ENCODE measurements at regions not wholly inside any gene's neighbourhood (a gene's known extent, or its start where the extent isn't known, plus 50 kb on each side); places are given as distances from the start of the nearest gene placed in this dataset.

DNA sequence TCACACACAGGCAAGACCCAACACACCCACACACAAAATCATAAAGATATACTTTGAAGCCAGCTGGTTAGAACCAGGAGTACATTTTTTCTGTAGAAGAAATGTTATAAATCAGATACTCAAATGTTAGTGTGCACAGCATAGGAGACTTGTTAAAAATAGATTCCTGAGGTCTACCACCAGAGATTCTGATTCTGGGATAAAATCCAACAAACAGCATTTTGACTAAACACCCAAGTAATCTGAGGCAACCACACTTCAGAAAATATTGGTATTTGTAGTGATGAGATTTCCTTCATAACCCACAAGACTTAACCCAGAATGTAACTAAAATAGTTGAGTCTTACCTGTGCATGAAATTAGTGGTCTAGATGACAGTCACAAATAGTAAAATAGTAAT is 301.8 kb downstream of the HNRNPD start:
- DNase-seq: no peak

DNA sequence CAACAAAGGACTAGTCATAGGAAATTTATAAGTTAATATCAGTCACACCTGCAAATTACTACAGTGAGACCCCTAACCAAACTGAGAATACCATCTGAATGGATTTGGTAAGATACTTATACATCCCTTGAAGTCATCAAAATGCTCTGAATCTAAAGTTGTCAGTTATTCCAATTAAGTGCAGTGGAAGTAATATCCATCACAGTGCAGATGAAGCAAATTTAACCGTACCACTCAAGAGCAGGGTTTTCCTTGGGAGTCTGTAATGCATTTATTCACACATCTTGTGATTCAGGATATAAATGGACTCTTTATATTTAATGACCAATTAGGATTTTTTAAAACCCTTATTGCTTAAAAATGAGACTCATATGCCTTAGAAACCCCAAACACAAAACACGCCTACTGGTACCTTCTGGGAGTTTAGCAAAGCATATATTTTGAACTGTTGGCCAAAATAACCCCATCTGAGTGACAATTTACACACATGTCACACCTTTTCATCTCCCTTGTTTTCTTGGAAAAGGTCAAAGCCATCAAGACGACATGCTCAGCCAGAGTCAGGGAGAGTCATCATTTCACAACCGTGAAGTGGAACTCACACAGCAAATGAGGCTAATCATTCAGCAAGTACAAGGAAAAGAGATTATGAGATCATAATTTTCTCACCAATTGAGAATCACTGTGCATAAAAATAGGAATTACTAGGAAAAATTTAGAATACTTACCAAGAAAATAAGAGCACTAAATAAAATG is 303.7 kb downstream of the HNRNPD start:
- DNase-seq: no peak

- DNase-seq: no peak
Observed at GRCh38 chr4:82063017-82063416, 310.8 kb downstream of the HNRNPD start.

- no peak for DNase-seq
Observed at GRCh38 chr4:82057990-82058544, 315.7 kb downstream of the HNRNPD start.

GRCh38 chr4:82055156-82055555 is 318.6 kb downstream of the HNRNPD start:
- DNase-seq: no peak

GRCh38 chr4:82053396-82053795 is 320.4 kb downstream of the HNRNPD start:
- DNase-seq: no peak

DNA sequence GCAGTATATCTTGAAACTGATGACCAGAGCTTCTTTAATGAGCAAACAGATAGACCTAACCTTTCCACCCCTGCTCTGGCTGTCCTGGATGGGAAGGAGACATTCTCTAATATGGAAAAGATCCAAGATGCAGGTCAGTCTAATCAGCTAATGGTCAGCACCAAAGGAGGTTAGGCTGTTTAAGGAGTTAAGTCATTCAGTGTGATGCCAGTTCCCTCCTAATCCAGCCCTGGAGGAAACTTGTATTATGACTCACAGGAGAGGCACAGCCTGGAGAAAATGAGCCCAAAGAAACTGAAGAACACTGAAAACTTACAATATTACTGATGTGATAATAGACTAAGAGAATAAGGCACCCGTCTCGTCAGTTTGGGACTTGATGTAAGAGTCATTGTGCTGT is 323.0 kb downstream of the HNRNPD start:
- DNase-seq: no peak

DNA sequence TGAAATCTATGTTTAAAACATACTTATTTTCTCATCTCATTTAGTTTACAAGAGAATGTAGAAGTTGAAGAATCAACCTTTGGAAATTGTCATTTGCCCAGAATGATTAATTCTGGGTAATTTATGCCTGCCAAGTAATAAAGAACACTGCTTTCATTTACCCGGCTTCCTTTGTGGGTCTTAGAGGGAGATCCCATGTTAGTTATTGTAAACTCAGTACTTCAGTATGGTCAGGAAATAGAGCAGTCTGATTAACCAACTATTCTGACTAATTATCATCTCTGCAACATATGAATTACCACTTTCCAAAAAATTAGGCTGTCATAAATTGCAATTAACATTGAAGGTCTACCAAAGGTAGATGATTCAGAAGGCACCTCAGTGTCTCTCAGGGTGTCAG is 324.5 kb downstream of the HNRNPD start:
- no peak for DNase-seq

GRCh38 chr4:82047731-82048130 is 326.1 kb downstream of the HNRNPD start:
- no peak for DNase-seq

GRCh38 chr4:82046796-82047195 is 327.0 kb downstream of the HNRNPD start:
- no peak for DNase-seq

DNA sequence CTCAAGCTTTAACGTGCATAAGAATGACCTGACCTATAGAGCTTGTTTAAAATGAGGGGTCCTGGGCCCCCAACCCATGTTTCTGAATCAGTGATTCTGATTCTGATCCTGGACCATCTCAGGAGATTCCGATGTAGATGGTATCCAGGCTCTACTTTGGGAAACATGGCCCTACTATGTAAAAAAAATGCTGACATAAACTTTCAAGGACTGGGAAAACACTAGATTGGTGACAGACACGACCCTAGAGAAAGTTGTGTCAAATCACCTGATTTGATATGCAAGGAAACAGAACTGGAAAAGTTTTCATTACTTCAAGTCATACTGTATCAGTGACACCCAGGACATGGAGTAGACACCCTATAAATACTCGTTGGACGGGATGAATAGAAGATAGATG is 328.5 kb downstream of the HNRNPD start:
- no peak for DNase-seq

DNA sequence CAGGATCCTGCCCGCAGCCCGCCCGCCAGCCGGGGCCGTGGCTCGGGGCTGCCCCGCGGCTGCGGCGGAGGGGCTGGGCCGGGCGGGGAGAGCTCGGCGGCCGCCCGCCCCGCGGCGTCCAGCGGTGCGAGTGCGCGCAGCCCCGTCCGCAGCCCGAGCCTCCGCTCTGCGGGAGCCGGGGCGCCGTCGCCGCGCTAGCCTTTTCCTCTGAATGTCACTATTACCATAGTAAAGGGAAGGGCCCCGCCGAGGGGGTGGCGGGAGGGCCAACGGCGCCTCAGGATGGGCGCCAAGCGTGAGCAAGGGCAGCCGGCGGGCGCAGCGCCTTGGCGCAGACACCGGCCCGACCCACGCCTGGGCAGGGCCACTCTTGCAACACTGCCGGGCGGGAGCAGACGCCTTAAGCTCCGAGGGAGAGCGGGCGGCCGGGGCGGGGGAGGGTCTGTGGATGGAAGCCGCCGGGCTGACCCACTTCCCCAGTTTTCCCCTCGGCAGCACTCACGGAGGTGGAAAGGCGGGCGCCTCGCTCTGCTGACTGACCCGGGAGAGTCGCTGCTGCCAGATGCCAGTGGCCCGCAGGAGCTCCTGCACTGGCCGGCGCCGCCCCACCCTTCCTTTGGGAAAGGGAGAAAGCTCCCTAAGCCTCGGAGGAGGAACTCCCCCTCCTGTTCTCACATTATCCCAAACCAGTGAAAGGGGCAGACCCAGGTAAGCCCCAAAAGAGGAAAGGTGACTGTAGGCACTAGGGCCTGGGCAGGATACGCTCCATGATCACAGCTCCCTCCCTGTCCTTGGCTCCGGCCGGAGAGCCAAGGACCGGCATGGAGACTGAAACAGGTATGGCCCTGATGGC is 329.4 kb downstream of the HNRNPD start:
- no peak for DNase-seq

GRCh38 chr4:82043809-82044137 is 330.0 kb downstream of the HNRNPD start:
- no peak for DNase-seq

- no peak for DNase-seq
Observed at GRCh38 chr4:82043081-82043808, 330.5 kb downstream of the HNRNPD start.

- no peak for DNase-seq
Observed at GRCh38 chr4:82042042-82042441, 331.7 kb downstream of the HNRNPD start.

DNA sequence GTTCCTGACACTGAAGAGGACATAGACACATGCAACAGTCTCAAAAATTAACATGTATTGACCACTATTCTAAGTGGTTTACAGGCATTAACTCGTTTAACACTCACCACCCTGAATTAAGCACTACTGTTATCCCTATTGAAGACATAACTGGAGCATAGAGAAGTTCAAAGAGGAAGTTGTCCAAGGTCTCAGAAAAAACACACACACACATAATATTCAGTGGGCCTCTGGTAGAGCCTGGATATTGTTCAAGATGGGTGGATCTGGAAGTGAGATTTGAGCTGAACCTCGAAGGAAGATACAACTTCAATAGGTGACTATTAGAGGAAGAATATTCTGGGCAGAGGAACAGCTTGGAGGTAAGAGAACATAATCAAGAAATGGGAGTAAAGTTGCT is 334.9 kb downstream of the HNRNPD start:
- DNase-seq: no peak

- DNase-seq: no peak
Observed at GRCh38 chr4:82036181-82036580, 337.6 kb downstream of the HNRNPD start.

- DNase-seq: no peak
Observed at GRCh38 chr4:82034878-82035277, 338.9 kb downstream of the HNRNPD start.

DNA sequence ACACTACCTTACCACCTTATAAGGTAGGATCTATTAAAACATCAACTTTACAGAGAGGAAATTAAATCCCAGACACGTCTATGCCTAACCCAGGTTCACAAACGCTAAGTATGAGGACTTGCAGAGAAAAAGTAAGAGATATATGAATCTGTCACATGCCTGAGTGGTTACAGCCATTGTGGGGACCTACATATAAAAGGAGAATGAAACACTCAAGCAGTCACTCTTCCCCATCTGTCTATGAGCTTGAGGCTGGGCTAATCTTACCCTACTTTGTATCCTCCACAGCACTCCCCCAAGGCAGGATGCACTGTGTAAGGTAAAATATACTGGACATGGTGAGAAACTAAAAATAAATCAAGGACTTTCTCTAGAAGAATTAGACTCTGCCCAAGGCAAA is 339.9 kb downstream of the HNRNPD start:
- no peak for DNase-seq

DNA sequence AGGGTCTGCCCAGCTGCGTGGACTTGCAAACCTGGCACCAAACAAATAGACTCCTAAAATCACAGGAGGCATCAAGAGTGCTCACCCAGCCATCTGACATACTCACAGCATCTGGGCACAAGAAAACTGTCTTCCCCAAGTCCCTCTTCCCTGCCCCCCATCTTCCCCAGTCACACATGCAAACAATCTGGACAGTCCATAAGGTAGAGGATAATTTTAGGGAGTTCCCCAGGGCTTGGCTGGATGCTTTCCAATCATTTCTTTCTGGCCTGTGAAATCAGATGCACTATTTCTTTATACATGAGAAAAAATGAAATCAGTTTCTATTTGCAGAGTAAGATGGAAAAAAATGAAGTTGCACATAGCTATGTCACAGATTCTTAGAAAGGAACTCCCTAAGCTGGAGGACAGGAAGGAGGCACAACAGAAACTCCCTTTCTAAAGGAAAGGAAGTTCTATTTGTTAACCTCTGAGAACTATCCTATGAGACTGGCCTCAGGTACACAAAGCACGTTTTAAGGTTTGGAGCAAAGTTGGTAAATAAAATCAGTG is 342.3 kb downstream of the HNRNPD start:
- no peak for DNase-seq

- no peak for DNase-seq
Observed at GRCh38 chr4:82017680-82018079, 356.1 kb downstream of the HNRNPD start.

DNA sequence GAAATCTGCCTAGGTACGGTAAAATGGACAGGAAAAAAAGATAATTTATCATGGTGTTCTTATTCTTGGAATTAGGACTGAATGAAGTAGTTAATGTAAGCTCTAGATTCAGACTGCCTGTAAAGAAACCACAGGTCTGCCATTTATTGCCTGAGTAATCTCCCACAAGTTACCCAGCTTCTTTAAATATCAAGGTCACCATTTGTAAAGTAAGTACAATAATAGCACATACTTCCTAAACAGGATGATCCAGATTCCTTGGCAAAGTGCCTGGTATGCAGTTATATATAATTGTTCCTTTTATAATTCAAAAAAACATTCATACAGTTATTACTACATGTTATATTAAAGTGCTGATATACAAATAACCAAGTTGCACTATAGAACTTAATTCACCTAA is 368.6 kb downstream of the HNRNPD start:
- no peak for DNase-seq

DNA sequence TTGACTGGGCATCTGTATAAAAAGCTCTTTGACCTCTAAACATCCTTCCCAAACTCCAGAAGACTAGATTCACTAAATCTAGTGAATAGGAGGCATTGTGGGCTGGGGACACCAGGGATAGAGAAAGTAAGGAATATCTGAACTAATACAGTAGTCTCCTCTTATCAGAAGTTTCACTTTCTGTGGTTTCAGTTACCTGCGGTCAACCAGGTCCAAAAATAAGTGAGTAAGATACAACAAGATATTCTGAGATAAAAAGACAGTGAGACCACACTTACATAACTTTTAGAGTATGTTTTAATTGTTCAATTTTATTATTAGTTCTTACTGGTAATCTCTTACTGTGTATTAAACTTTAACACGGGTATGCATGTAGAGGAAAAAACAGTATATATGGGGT is 376.5 kb downstream of the HNRNPD start:
- DNase-seq: no peak
